HCT116 (cell line): ENCODE measurements at regions not wholly inside any gene's neighbourhood (a gene's known extent, or its start where the extent isn't known, plus 50 kb on each side); places are given as distances from the start of the nearest gene placed in this dataset.

Source experiments
- EZH2 ChIP-seq: fragments of 200-600 bp; sonication (generic); IDR thresholded peaks from 2 replicates; pipeline ENCODE4 v1.6.1; 2017; ENCODE audit warnings: antibody characterized with exemption, mixed run types
- JUND ChIP-seq: IDR thresholded peaks from 2 replicates; pipeline ENCODE4 v1.6.1; 2012
- RAD21 ChIP-seq: IDR thresholded peaks from 2 replicates; pipeline ENCODE4 v1.6.1; 2012; ENCODE audit warnings: low read depth, mild to moderate bottlenecking
- SIN3A ChIP-seq: IDR thresholded peaks from 2 replicates; pipeline ENCODE4 v1.6.1; 2012; ENCODE audit warnings: low read depth
- TCF7L2 ChIP-seq: IDR thresholded peaks from 2 replicates; pipeline ENCODE4 v1.7.0; 2011; ENCODE audit warnings: borderline replicate concordance, inconsistent platforms; ENCODE audit not compliant: insufficient read depth, insufficient read length; ENCODE audit errors: extremely low read depth
- ZFX ChIP-seq: fragments of 450-650 bp; IDR thresholded peaks from 2 replicates; pipeline ENCODE4 v1.6.1; 2017
- ZNF274 ChIP-seq: fragments of 200-500 bp; sonication (Bioruptor generic); IDR thresholded peaks from 2 replicates; pipeline ENCODE4 v1.6.1; 2014; ENCODE audit warnings: mild to moderate bottlenecking, low read depth, low read length, inconsistent platforms
- TF ChIP-seq, protein P1 (sequence below), 3 experiments: fragments of 200-600 bp in 1 of 3; sonication (generic) in 1 of 3; IDR thresholded peaks in 2 of 3; conservative IDR thresholded peaks in 1 of 3; 2 replicates each; pipeline ENCODE4 v1.5.1; 2012 to 2017; ENCODE audit warnings: low read depth in 2 of 3, low read length in 2 of 3, antibody characterized with exemption in 1 of 3, borderline replicate concordance in 1 of 3, control low read depth in 1 of 3, mild to moderate bottlenecking in 1 of 3, mixed read lengths in 1 of 3, mixed run types in 1 of 3, moderate library complexity in 1 of 3; ENCODE audit not compliant: insufficient read depth in 1 of 3

DNA sequence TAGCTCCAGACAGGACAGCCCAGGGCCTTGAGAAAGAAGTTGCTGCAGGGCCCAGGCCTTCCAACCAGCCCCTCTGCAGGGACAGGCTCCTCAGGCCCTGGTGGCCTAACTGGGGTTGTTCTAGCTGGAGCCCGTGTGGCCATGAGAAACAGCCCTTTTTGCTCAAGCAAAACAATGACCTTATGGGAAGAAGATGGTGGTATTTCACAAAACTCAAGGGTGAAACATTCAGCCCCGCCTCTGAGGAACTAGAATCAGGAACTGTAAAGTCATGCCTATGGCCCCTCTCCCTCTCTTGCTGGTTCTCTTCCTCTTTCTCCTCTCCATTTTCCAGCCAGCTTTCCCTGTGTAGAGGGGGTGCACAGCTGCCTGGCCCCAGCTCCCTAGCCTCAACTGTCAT, 273.3 kb downstream of the RPLP1 start:
- TF ChIP-seq, protein P1, sequence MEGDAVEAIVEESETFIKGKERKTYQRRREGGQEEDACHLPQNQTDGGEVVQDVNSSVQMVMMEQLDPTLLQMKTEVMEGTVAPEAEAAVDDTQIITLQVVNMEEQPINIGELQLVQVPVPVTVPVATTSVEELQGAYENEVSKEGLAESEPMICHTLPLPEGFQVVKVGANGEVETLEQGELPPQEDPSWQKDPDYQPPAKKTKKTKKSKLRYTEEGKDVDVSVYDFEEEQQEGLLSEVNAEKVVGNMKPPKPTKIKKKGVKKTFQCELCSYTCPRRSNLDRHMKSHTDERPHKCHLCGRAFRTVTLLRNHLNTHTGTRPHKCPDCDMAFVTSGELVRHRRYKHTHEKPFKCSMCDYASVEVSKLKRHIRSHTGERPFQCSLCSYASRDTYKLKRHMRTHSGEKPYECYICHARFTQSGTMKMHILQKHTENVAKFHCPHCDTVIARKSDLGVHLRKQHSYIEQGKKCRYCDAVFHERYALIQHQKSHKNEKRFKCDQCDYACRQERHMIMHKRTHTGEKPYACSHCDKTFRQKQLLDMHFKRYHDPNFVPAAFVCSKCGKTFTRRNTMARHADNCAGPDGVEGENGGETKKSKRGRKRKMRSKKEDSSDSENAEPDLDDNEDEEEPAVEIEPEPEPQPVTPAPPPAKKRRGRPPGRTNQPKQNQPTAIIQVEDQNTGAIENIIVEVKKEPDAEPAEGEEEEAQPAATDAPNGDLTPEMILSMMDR (IDR thresholded peaks at IDR 0.05 in 2 of 3, conservative IDR thresholded peaks at IDR 0.05 in 1 of 3; ENCODE audit: borderline replicate concordance in 1 of 3, insufficient read depth in 1 of 3, low read depth in 2 of 3, low read length in 2 of 3): no peak
- TF ChIP-seq JUND (no peak), EZH2 (no peak), TCF7L2 (no peak), ZFX (no peak), RAD21 (no peak), SIN3A (no peak), ZNF274 (no peak)
